ENCODE measurements at regions not wholly inside any gene's neighbourhood (a gene's known extent, or its start where the extent isn't known, plus 50 kb on each side); places are given as distances from the start of the nearest gene placed in this dataset.

DNA sequence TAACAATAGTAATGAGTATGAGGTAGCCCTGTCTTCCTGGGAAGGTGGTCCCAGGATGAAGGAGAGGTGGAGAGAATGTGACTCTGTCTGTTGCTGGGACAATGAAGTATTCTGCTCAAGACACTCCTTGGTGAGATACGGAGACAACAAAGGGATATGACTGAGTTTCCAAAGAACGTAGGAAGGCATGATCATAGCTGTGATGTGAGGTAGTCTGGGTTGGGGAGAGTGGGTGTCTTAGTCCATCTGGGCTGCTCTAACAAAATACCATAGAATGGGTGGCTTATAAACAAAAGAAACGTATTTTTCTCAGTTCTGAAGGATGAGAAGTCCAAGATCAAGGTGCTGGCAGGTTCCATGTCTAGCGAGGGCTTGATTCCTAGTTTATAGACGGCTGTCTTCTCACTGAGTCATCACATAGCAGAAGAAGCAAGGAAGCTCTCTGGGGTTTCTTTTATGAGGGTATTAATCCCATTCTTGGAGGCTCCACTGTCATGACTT, 84.9 kb upstream of the RHOBTB1 start:
- FAIRE-seq (no peak), DNase-seq (ENCODE audit: low read depth in 1 of 2, low spot score in 1 of 2) (no peak), ATAC-seq (no peak)
- CTCF ChIA-PET, result no interaction called here
- H3K4me1 ChIP-seq, result no peaks in the 10 kb centered on the region; the same call in 2 of the 3 replicates
- WGBS (ENCODE audit: missing lambda C conversion rate), result 59% methylated on average over 5 of the region's 5 CpGs
- POLR2A ChIA-PET, result no interaction called here
- TF ChIP-seq CBX2 (IDR thresholded peaks at IDR 0.05; ENCODE audit: borderline replicate concordance, low read depth) (no peak), JUNB (IDR thresholded peaks at IDR 0.05) (no peak), ZNF302 (CRISPR knock-in tag; IDR thresholded peaks at IDR 0.05) (no peak), KDM5A (IDR thresholded peaks at IDR 0.05) (no peak), MYC (IDR thresholded peaks at IDR 0.05; ENCODE audit: borderline replicate concordance, low read length) (no peak), ESRRA (IDR thresholded peaks at IDR 0.05; ENCODE audit: borderline replicate concordance, low read length) (no peak), KDM1A (IDR thresholded peaks at IDR 0.05; ENCODE audit: low read depth) (no peak)
- TF ChIP-seq, protein P1, sequence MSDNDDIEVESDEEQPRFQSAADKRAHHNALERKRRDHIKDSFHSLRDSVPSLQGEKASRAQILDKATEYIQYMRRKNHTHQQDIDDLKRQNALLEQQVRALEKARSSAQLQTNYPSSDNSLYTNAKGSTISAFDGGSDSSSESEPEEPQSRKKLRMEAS (IDR thresholded peaks at IDR 0.05), result no peak
- TF ChIP-seq, protein P2, sequence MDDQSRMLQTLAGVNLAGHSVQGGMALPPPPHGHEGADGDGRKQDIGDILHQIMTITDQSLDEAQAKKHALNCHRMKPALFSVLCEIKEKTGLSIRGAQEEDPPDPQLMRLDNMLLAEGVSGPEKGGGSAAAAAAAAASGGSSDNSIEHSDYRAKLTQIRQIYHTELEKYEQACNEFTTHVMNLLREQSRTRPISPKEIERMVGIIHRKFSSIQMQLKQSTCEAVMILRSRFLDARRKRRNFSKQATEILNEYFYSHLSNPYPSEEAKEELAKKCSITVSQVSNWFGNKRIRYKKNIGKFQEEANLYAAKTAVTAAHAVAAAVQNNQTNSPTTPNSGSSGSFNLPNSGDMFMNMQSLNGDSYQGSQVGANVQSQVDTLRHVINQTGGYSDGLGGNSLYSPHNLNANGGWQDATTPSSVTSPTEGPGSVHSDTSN (IDR thresholded peaks at IDR 0.05), result no peak
- H3K4me3 ChIP-seq, result no peak overlapping the region
- no peak overlapping the region for H3K4me2 ChIP-seq
- no peak overlapping the region for H3K27ac ChIP-seq
- H3K9me3 ChIP-seq, result no peaks in the 10 kb centered on the region

DNA sequence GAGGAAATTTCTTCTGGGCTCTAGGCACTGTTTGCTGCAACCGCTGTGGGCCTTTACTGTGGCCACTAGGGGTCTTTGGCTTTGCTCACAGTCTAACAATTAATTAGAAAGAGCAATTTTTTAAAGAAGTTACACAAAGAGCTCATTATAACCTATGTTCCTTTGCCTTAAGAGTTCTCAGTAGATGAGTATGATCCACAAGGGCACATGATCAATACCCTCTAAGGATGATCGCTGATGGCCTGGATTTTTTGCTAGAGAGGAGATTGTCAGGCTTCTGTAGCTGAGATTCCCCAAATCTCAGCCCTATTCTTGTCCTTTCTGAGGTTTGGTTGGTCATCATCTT, 80.8 kb upstream of the RHOBTB1 start:
- POLR2A ChIA-PET, result no interaction called here
- Histone ChIP-seq H3K4me3 (no peak overlapping the region), H3K27ac (no peak overlapping the region), H3K9me3 (no peaks in the 10 kb centered on the region), H3K4me2 (no peak overlapping the region), H3K4me1 (no peaks in the 10 kb centered on the region; the same call in 2 of the 3 replicates)
- FAIRE-seq (no peak), ATAC-seq (peak; percentile 82 to 87; a peak in 5 of 6 replicates), DNase-seq (ENCODE audit: low read depth in 1 of 2, low spot score in 1 of 2) (peak; percentile 19 to 31)
- WGBS (ENCODE audit: missing lambda C conversion rate), result 86% methylated on average over 2 of the region's 2 CpGs
- TF ChIP-seq RCOR1 (IDR thresholded peaks at IDR 0.05; ENCODE audit: low read depth, low read length) (no peak), SMC3 (IDR thresholded peaks at IDR 0.05) (0 out of 3 replicates have a peak, but pooled peaks have one; percentile 21), RAD21 (conservative IDR thresholded peaks at IDR 0.05 in 1 of 2, IDR thresholded peaks at IDR 0.05 in 1 of 2) (peak in 1 of 2 experiments; percentile 37; a peak in 3 of 5 replicates), MAFK (IDR thresholded peaks at IDR 0.05; ENCODE audit: partially characterized antibody) (no peak)
- TF ChIP-seq, protein P3, sequence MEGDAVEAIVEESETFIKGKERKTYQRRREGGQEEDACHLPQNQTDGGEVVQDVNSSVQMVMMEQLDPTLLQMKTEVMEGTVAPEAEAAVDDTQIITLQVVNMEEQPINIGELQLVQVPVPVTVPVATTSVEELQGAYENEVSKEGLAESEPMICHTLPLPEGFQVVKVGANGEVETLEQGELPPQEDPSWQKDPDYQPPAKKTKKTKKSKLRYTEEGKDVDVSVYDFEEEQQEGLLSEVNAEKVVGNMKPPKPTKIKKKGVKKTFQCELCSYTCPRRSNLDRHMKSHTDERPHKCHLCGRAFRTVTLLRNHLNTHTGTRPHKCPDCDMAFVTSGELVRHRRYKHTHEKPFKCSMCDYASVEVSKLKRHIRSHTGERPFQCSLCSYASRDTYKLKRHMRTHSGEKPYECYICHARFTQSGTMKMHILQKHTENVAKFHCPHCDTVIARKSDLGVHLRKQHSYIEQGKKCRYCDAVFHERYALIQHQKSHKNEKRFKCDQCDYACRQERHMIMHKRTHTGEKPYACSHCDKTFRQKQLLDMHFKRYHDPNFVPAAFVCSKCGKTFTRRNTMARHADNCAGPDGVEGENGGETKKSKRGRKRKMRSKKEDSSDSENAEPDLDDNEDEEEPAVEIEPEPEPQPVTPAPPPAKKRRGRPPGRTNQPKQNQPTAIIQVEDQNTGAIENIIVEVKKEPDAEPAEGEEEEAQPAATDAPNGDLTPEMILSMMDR (IDR thresholded peaks at IDR 0.05), result peak; percentile 41; the same call in 2 of the 3 replicates
- CTCF ChIA-PET, result interaction anchor here (0.6 to 1.5 kb wide), 8 partner anchors 21 to 160 kb away, joined by 3 to 6 read pairs (median 3); no protein-coding TSS in a partner anchor

DNA sequence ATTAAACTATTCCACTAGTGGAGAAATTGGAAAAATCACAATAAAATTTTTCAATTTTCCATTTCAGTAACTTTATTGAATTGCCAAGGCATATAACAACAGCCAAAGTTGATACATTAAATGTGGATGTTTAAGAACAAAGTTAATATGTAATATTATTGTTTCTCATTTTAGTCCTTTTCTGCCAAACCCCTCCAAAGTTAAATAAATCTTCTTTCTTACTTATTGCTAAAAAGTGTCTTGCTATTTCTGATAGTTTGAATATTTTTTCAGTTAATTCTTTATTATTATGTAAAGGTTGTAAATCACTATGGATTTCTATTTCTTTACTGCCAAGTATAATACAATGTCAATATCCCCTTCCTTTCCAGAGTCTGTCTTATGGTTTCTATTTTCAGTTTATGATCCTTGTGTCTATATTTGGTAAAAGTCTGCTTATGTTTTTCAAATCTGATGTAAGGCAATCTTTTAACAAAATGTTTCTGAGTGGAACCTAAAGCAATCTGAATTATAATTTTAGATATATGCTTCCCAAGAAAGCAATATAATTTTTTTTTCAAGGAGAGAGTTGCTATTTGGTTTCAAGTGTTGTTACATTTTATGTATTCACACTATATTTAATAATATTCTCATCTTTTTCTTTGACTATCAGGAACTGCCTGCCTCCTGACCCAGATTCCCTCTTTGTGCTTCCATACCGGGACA, 80.3 kb upstream of the RHOBTB1 start:
- 57% methylated on average over 1 of the region's 1 CpG for WGBS (ENCODE audit: missing lambda C conversion rate)
- POLR2A ChIA-PET, result no interaction called here
- TF ChIP-seq FOXS1 (CRISPR knock-in tag; IDR thresholded peaks at IDR 0.05) (no peak), TFCP2L1 (CRISPR knock-in tag; IDR thresholded peaks at IDR 0.05) (no peak), JUN (IDR thresholded peaks at IDR 0.05) (no peak), POLR2AphosphoS2 (conservative IDR thresholded peaks at IDR 0.05; ENCODE audit: low read length) (no peak), CHD2 (IDR thresholded peaks at IDR 0.05; ENCODE audit: low read length, partially characterized antibody) (no peak), HEYL (CRISPR knock-in tag; IDR thresholded peaks at IDR 0.05) (no peak)
- TF ChIP-seq, protein P4, sequence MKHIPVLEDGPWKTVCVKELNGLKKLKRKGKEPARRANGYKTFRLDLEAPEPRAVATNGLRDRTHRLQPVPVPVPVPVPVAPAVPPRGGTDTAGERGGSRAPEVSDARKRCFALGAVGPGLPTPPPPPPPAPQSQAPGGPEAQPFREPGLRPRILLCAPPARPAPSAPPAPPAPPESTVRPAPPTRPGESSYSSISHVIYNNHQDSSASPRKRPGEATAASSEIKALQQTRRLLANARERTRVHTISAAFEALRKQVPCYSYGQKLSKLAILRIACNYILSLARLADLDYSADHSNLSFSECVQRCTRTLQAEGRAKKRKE (CRISPR knock-in tag; IDR thresholded peaks at IDR 0.05; ENCODE audit: low read depth), result no peak
- H3K27ac ChIP-seq, result no peak overlapping the region
- H3K4me1 ChIP-seq, result no peaks in the 10 kb centered on the region; the same call in 2 of the 3 replicates
- H3K4me3 ChIP-seq, result no peak overlapping the region
- no peak overlapping the region for H3K4me2 ChIP-seq
- FAIRE-seq (no peak), ATAC-seq (no peak), DNase-seq (ENCODE audit: low read depth in 1 of 2, low spot score in 1 of 2) (no peak)
- CTCF ChIA-PET, result interaction anchor here (0.9 to 1.5 kb wide), 3 partner anchors 21 to 28 kb away, joined by 3 to 6 read pairs (median 4); no protein-coding TSS in a partner anchor
- H3K9me3 ChIP-seq, result no peaks in the 10 kb centered on the region

Measured in A549 (cell line).